Peyer's patch (tissue), 4 donors: ENCODE measurements at regions not wholly inside any gene's neighbourhood (a gene's known extent, or its start where the extent isn't known, plus 50 kb on each side); places are given as distances from the start of the nearest gene placed in this dataset.
"Not testable (repeated sequence)": the region's sequence is repeated elsewhere in the genome, so short reads cannot be mapped to it uniquely, and the experiment has no call there.

Experiments used
- DNase-seq, 3 donors: peaks; one replicate each; pipeline ENCODE4 v3.0.0-alpha.2; 2017 to 2019
- H3K27ac ChIP-seq, 4 donors: fragments of 200-600 bp; sonication (generic); one replicate each; pipeline ENCODE4 v1.5.1; 2016 to 2019
- H3K27me3 ChIP-seq, 2 donors: fragments of 200-600 bp; sonication (generic); one replicate each; pipeline ENCODE4 v1.5.1; 2019
- H3K36me3 ChIP-seq, 3 donors: fragments of 200-600 bp; sonication (generic); one replicate each; pipeline ENCODE4 v1.5.1; 2016 to 2019
- H3K4me1 ChIP-seq, 4 donors: fragments of 200-600 bp; sonication (generic); one replicate each; pipeline ENCODE4 v1.5.1; 2016 to 2019
- H3K4me3 ChIP-seq, 4 donors: fragments of 200-600 bp; sonication (generic); 1 replicate in 3 of 4; 2 replicates in 1 of 4; pipeline ENCODE4 v1.5.1; 2016 to 2019; ENCODE audit warnings: mild to moderate bottlenecking in 1 of 4
- H3K9me3 ChIP-seq, 4 donors: fragments of 200-600 bp; sonication (generic); one replicate each; pipeline ENCODE4 v1.5.1; 2016 to 2019; ENCODE audit warnings: mild to moderate bottlenecking in 1 of 4
- POLR2A ChIP-seq, 2 donors: fragments of 450-650 bp; IDR thresholded peaks; one replicate each; pipeline ENCODE4 v1.5.1; 2017; ENCODE audit warnings: antibody characterized with exemption in 2 of 2, mild to moderate bottlenecking in 2 of 2, moderate library complexity in 2 of 2
- TF ChIP-seq, protein P1 (sequence below), 6 experiments: fragments of 450-650 bp in 4 of 6; fragments of 200-600 bp in 2 of 6; sonication (generic) in 1 of 6; IDR thresholded peaks; one replicate each; pipeline ENCODE4 v1.5.1; 2017 to 2019; ENCODE audit warnings: antibody characterized with exemption in 6 of 6, mild to moderate bottlenecking in 3 of 6, moderate library complexity in 1 of 6

DNA sequence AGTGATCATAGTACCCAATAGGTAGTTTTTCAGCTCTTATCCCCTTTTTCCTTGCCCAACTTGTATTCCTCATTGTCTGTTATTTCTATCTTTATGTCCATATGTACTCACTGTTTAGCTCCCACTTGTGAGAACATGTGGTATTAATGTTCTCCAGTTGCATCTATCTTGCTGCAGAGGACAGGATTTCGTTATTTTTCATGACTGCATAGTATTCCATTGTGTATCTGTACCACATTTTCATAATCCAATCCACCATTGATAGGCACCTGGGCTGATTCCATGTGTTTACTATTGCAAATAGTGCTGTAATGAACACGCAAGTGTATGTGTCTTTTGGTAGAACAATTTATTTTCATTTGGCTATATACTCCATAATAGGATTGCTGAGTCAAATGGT lies 819.5 kb upstream of the ADGRB3 start:
- DNase-seq, result no peak
- H3K36me3 ChIP-seq, result no peaks in the 10 kb centered on the region
- H3K4me3 ChIP-seq, result no peak overlapping the region
- H3K27me3 ChIP-seq, result no peaks in the 10 kb centered on the region
- peaks cover 0 to 11% (median 1%) of the 10 kb centered on the region in 4 donors for H3K9me3 ChIP-seq
- H3K4me1 ChIP-seq, result no peaks in the 10 kb centered on the region
- H3K27ac ChIP-seq, result no peak overlapping the region
- no peak for TF ChIP-seq POLR2A (IDR thresholded peaks at IDR 0.05)
- TF ChIP-seq, protein P1, sequence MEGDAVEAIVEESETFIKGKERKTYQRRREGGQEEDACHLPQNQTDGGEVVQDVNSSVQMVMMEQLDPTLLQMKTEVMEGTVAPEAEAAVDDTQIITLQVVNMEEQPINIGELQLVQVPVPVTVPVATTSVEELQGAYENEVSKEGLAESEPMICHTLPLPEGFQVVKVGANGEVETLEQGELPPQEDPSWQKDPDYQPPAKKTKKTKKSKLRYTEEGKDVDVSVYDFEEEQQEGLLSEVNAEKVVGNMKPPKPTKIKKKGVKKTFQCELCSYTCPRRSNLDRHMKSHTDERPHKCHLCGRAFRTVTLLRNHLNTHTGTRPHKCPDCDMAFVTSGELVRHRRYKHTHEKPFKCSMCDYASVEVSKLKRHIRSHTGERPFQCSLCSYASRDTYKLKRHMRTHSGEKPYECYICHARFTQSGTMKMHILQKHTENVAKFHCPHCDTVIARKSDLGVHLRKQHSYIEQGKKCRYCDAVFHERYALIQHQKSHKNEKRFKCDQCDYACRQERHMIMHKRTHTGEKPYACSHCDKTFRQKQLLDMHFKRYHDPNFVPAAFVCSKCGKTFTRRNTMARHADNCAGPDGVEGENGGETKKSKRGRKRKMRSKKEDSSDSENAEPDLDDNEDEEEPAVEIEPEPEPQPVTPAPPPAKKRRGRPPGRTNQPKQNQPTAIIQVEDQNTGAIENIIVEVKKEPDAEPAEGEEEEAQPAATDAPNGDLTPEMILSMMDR (IDR thresholded peaks at IDR 0.05), result no peak

DNA sequence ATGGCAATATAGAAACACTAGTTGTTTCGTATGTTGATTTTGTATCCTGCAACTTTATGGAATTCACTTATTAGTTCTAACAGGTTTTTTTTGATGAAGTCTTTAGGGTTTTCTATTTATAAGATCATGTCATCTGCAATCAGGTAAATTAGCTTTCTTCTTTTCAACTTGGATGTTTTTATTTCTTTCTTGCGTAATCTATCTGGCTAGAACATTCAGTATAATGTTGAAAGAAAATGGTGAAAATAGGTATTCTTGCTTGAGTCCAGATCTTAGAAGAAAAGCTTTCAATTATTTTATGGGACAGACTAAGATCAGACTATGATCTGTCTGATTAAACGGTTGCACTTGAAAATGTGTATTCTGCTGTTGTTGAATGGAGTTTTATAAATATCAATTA lies 820.8 kb upstream of the ADGRB3 start:
- no peak for DNase-seq
- Histone ChIP-seq H3K27ac (no peak overlapping the region), H3K9me3 (peaks cover 0 to 11% (median 1%) of the 10 kb centered on the region in 4 donors)

DNA sequence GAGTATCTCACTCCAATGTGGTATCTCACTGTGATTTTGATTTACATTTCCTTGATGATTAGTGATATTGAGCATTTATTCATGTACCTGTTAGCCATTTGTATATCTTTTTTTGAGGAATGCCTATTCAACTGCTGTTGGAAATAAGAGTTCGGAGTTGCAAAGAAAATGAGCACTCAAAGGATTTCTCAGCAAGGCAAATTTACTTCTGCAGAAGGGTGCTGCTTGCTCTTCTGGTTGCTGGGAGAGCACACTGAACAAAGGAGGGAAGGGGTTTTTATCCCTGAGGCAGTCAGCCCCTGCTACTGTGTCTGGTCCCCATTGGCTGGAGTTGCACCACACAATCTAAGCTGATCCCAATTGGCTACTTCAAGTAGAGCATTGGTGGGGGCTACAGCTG lies 822.4 kb upstream of the ADGRB3 start:
- Histone ChIP-seq H3K9me3 (peaks cover 0 to 11% (median 1%) of the 10 kb centered on the region in 4 donors), H3K27ac (no peak overlapping the region), H3K4me1 (no peaks in the 10 kb centered on the region), H3K36me3 (no peaks in the 10 kb centered on the region), H3K27me3 (no peaks in the 10 kb centered on the region), H3K4me3 (no peak overlapping the region)
- TF ChIP-seq, protein P1 (IDR thresholded peaks at IDR 0.05), result no peak
- TF ChIP-seq POLR2A (IDR thresholded peaks at IDR 0.05), result no peak
- no peak for DNase-seq

More for the DNA sequence above, 820.8 kb upstream of the ADGRB3 start:
- H3K4me3 ChIP-seq, result no peak overlapping the region
- H3K4me1 ChIP-seq, result no peaks in the 10 kb centered on the region
- no peaks in the 10 kb centered on the region for H3K36me3 ChIP-seq
- TF ChIP-seq, protein P1 (IDR thresholded peaks at IDR 0.05), result no peak
- no peak for TF ChIP-seq POLR2A (IDR thresholded peaks at IDR 0.05)
- no peaks in the 10 kb centered on the region for H3K27me3 ChIP-seq

DNA sequence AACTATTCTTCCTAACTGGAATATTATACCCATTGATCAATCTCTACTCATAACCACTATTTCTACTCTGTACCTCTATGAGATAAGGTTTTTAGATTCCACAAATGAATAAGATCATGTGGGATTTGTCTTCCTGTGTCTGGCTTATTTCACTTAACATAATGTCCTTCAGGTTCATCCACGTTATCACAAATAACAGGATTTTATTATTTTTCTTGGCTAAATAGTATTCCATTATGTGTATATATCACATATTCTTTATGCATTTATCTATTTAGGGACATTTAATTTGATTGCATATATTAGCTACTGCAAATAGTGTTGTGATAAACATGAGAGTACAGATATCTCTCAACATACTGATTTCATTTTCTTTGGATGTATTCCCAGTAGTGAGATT lies 823.0 kb upstream of the ADGRB3 start:
- H3K27ac ChIP-seq, result no peak overlapping the region
- no peaks in the 10 kb centered on the region for H3K36me3 ChIP-seq
- no peaks in the 10 kb centered on the region for H3K4me1 ChIP-seq
- no peak for TF ChIP-seq POLR2A (IDR thresholded peaks at IDR 0.05)
- TF ChIP-seq, protein P1 (IDR thresholded peaks at IDR 0.05), result no peak
- peaks cover 0 to 11% (median 1%) of the 10 kb centered on the region in 4 donors for H3K9me3 ChIP-seq
- no peak for DNase-seq
- H3K27me3 ChIP-seq, result no peaks in the 10 kb centered on the region
- no peak overlapping the region for H3K4me3 ChIP-seq

DNA sequence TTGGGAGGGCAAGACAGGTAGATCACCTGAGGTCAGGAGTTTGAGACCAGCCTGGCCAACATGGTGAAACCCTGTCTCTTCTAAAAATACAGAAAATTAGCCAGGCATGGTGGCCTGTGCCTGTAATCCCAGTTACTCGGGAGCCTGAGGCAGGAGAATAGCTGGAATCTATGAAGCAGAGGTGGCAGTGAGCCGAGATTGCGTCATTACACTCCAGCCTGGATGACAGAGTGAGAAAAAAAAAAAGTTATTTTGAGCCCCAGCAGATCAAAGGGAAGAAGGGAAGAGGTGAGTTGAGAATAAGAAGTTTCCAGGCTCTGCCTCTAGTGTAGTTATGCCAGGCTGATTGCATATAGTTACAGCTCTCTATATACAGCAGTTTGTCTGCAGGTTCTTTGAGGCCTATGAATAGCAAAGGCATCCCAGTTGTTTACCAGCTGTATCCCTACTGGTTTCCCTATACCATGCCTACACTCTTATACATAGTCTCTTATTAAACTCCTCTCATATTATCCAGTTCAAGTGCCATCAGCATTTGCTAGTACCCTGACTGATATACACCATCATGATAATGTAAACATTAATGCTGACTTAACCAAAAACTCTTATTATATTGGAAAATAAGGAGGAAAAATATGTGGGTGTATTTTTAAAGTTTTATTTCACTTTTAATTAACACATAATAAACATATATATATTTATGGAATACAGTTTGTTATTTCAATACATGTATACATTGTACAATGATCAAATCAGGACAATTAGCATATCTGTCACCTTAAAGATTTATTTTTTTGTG lies 823.6 kb upstream of the ADGRB3 start:
- no peak for DNase-seq
- Histone ChIP-seq H3K36me3 (no peaks in the 10 kb centered on the region), H3K27ac (no peak overlapping the region), H3K4me3 (no peak overlapping the region), H3K9me3 (peaks cover 0 to 11% (median 1%) of the 10 kb centered on the region in 4 donors), H3K4me1 (no peaks in the 10 kb centered on the region), H3K27me3 (no peaks in the 10 kb centered on the region)
- TF ChIP-seq, protein P1 (IDR thresholded peaks at IDR 0.05), result no peak
- TF ChIP-seq POLR2A (IDR thresholded peaks at IDR 0.05), result no peak

DNA sequence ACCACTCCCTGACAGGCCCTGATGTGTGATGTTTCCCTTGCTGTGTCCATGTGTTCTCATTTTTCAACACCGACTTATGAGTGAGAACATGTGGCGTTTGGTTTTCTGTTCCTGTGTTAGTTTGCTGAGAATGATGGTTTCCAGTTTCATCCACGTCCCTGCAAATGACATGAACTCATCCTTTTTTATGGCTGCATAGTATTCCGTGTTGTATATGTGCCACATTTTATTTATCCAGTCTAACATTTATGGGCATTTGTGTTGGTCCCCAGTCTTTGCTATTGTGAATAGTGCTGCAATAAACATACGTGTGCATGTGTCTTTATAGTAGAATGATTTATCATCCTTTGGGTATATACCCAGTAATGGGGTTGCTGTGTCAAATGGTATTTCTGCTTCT lies 830.3 kb upstream of the ADGRB3 start:
- not testable (repeated sequence) for H3K4me1 ChIP-seq, H3K36me3 ChIP-seq, H3K27me3 ChIP-seq, DNase-seq, H3K27ac ChIP-seq, H3K4me3 ChIP-seq, H3K9me3 ChIP-seq
